ELR (cell line): ENCODE measurements at regions not wholly inside any gene's neighbourhood (a gene's known extent, or its start where the extent isn't known, plus 50 kb on each side); places are given as distances from the start of the nearest gene placed in this dataset.

Experiments used
- DNase-seq: peaks from one replicate; pipeline ENCODE4 v3.0.0-alpha.2; 2015; ENCODE audit warnings: low read depth

DNA sequence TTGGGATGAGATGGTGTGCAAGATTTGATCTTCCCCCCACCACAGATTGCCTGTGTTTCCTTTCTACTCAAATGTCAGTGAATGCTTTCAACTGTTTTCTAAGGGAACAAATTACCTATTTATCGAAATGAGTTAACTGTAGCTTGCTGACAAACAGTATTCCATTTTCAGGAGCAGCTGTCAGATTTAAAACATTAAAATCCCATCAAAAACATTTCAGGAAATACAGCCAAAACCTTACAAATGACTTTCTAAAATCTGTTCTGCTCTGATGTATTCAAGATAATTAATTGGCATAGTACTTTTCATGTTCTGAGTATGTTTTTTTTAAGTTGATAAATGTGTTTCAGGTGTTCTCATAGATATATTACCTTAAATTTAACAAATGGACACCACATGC is 158.0 kb upstream of the DMRTA1 start:
- no peak for DNase-seq

GRCh38 chr9:22307013-22307711 is 139.5 kb upstream of the DMRTA1 start:
- DNase-seq = peak; percentile 82

DNA sequence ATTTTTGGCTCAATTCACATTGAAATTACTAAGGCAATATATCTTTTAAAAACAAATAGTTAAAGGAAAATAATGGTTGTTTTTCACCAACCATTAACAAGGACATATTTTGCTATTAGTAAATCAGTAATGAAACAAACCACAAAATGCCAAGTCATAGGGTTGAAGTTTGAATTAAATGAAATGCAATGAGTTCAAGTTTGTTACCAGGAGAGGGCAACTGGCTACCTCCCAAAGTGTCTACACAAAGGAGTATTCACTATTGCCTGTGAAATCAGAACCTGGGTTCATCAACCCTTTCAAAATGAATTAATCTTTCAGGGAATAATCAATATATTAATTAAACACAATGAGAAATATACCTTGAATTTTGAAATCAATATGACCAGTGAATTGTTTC is 138.4 kb upstream of the DMRTA1 start:
- no peak for DNase-seq

- DNase-seq = no peak
Measured at GRCh38 chr9:22316645-22317044, 130.0 kb upstream of the DMRTA1 start.

DNA sequence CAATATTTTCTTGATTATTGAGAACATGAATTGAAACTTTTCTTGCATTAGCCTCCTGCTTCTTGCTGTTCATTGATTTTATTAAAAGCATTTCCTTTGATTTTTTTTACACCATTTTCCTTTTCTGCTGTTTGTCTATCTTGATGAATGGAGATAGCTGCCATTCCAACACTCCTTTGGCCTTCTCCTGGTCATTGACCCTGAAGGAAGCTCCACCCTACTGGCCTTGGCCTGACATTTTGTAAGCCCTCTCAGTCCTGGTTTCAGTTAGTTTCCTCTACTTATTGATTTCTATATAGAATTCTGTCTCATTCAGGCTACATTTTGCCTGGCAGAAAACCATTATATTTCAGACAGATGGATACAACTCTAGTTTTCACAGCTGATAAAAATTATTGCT is 115.1 kb upstream of the DMRTA1 start:
- DNase-seq = no peak

GRCh38 chr9:22332202-22332601 is 114.4 kb upstream of the DMRTA1 start:
- no peak for DNase-seq

- no peak for DNase-seq
Measured at GRCh38 chr9:22337261-22337660, 109.4 kb upstream of the DMRTA1 start.

DNA sequence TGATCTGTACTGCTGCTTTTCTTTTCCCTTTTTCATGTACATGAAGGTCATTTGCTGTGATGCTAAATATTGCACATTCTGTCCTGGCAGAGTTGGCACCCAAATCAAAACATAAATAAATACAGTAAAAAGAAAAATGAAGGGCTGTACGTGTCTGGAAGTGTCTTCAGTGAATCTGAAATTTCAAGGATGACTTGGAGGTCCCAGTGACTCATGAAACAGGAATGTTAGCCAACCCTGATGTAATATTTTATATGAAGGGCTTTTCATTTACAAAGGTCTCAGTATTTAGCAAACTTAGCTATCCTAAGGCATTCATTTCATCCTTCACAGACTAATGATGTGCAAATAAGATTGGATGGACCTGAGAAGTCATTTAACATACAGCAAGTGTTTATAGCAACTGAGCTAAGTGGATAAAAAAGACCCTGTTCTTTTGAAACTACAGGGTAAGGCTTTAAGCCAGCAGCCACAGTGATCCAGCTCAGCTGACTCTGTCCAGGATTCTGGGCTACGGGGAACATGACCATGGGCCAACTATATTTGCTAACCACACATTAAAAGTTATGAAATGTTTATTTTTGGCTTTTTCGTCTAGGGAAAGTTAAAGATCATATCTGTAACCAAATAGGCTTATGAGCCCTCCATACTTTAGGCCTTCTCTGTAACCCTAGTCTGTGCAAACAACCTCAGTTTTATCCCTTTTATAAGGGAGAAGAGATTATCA is 104.0 kb upstream of the DMRTA1 start:
- DNase-seq = peak; percentile 78

DNA sequence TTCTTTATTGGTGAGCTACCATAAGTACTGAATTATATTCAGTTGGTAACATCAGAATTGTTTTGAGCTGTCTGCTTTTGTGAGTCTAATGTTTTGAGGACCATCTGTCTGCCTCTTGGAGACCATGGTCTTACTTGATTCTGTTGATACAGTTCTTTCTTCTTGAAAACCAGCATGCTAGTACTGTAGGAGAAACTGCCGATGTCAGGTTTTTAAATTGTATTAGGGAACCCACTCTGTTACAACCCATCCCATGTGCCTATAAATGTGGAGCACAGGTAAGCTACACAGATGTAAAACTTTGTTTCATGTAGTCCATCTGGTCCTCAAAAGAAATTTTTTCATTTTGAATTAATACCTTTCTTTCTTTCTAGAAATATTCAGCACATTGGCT is 103.4 kb upstream of the DMRTA1 start:
- no peak for DNase-seq

GRCh38 chr9:22354699-22355384 is 91.8 kb upstream of the DMRTA1 start:
- peak; percentile 4 for DNase-seq

DNA sequence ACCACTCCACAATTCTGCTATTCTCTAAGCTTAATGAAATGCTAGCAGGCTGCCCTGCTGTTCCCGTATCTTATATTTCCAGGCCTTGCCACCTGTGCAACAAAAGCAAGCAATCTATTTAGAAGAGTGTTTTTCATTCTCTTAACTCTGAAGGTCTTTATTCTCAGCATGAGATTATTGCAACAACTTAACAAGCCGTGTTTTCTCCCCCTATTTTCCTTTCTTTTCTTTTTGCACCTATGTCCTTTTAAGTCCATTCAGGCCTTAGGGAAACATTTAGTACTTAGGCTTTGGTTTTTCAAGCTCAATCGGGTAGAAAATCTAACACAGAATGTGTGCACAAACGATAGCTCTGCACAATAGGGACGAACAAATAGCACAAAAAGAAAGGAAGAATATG is 89.6 kb upstream of the DMRTA1 start:
- no peak for DNase-seq

GRCh38 chr9:22363421-22363887 is 83.2 kb upstream of the DMRTA1 start:
- no peak for DNase-seq

- DNase-seq = no peak
Measured at GRCh38 chr9:22373636-22374035, 73.0 kb upstream of the DMRTA1 start.

DNA sequence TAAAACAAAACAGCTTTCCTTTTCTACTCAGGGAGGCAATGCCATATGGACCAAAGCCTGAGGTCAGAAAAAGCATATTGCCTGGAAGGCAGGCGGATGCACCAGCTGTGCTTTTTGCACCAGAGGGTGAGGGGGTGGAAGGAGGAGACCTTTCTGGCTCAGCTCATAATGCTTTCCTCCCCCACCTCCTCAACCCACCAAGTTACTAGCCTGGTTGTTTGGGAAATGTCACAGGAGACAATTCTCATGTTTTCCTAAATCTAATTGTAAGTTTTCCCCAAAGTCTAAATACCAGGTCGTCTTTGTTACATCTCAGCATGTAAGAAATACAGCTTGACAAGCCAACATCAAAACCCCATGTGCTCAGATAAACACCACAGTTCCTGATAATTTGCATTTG is 72.6 kb upstream of the DMRTA1 start:
- DNase-seq = no peak

DNA sequence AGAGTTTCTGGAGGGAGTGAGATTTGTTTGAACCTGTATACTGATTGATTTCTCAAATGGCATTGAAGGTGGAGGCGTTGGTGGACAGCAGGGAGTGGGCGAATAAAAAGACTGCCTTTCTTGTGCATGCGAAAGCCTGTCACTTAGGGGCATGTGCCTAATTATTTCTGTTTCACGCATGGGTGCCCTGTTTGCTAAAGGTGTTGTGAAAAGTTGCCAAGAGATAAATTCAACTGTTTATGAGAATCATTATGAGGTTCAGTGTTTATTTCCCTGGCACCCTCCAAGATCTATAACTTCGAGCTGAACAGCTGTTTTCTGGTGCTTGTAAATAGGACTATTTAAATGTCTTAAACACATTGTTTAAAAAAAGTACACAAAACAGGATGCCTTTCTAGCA is 67.4 kb upstream of the DMRTA1 start:
- no peak for DNase-seq

- no peak for DNase-seq
Measured at GRCh38 chr9:22381170-22381569, 65.5 kb upstream of the DMRTA1 start.

DNA sequence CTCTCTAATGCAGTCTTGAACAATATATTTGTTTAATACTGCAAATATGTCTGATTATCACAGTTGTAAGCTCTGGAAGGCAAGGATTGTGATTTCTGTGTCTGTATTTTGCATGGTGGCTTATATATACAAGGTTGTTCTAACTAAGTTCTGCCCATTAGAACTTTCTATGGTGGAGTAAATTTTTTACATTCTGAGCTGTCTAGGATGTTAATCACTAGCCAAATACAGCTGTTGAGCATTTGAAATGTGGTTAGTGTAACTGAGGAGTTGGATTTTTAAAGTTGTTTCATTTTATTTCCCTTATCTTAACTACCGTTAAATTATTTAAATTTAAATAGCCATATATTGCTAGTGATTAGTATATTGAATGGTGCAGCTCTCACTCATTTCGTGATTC is 64.3 kb upstream of the DMRTA1 start:
- no peak for DNase-seq

DNA sequence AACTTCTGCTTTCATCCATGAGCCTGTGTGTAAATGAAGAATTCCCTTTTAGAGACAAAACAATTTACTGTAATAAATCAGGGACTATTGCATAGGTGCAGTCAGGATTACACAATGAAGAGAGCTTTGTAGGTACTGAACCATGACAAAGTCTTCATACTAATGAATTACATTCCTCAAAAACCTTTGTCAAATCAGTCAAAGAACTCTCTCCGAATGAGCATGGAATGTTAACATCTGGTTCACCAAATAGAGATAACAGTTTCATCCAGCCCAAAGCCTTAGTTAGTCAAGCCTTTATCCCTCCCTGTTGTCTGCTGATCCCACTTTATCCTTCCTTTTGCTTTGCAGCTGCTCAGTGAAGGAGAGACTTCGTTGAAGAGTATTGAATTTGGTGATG is 62.9 kb upstream of the DMRTA1 start:
- DNase-seq = no peak

DNA sequence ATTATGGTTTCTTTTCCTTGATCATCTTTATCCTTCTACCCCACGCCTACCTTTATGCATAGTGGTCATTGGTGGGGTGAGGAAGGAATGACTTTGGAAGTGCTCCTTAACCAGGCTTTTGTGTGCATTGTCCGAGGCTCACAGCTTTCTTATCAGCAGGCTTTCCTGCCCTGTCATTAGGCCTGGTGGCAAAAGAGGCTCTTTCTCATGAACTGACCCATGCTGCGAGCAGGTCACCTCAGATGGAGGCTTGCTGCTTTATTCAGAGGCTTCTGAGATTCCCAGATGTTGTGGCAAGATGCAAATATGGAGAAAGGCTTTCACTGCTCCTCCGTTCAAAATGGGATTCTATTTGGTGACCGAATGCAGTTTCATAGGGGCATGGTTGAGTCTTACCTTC is 57.4 kb upstream of the DMRTA1 start:
- no peak for DNase-seq

GRCh38 chr9:22392523-22392922 is 54.1 kb upstream of the DMRTA1 start:
- no peak for DNase-seq

- peak; percentile 93 for DNase-seq
Measured at GRCh38 chr9:22395687-22396141, 50.9 kb upstream of the DMRTA1 start.
